Panc1 (cell line): ENCODE measurements at regions not wholly inside any gene's neighbourhood (a gene's known extent, or its start where the extent isn't known, plus 50 kb on each side); places are given as distances from the start of the nearest gene placed in this dataset.

Experiments used
- ATAC-seq: fragments of 200-7000 bp; cut with Tn5 transposase; 2 replicates; pipeline ENCODE4 v1.9.1; 2020; ENCODE audit warnings: mild to moderate bottlenecking, moderate library complexity
- BruUV-seq: library from RNA; stranded (reverse); fragments of 400-500 nt; replicated peaks from 2 replicates; lab custom pipeline; 2021; lab: Mats Ljungman, UMichigan
- CTCF ChIA-PET: fragments of 300-600 bp; sonication (Branson Sonifier 250); formaldehyde crosslinking; loops from one replicate; lab custom pipeline; 2022; ENCODE audit warnings: antibody characterized with exemption; lab: Charles Lee
- POLR2A ChIA-PET: fragments of 300-600 bp; sonication (Branson Sonifier 250); formaldehyde crosslinking; loops from one replicate; lab custom pipeline; 2022; ENCODE audit warnings: antibody characterized with exemption; lab: Charles Lee
- DNase-seq: peaks from one replicate; pipeline ENCODE4 v3.0.0-alpha.2; 2010; ENCODE audit warnings: low read depth, low spot score
- H3K27ac ChIP-seq: 2 replicates; pipeline ENCODE4 v1.5.1; 2011; ENCODE audit warnings: mild to moderate bottlenecking, low read length, inconsistent platforms
- H3K27me3 ChIP-seq: fragments of 200-500 bp; sonication (Bioruptor generic); 2 replicates; pipeline ENCODE4 v1.6.0; 2014; ENCODE audit warnings: low read length, inconsistent platforms; ENCODE audit not compliant: control insufficient read depth, insufficient read depth
- H3K36me3 ChIP-seq: fragments of 200-500 bp; sonication (Bioruptor generic); 2 replicates; pipeline ENCODE4 v1.5.1; 2014; ENCODE audit warnings: inconsistent platforms, mild to moderate bottlenecking, low read length, moderate library complexity; ENCODE audit not compliant: control insufficient read depth, insufficient read depth
- H3K4me1 ChIP-seq: 2 replicates; pipeline ENCODE4 v1.5.1; 2011; ENCODE audit warnings: inconsistent platforms, mild to moderate bottlenecking, low read length, moderate library complexity; ENCODE audit not compliant: control insufficient read depth, insufficient read depth
- H3K4me3 ChIP-seq, 2 experiments: 2 replicates each; pipeline ENCODE4 v1.5.1; 2011 to 2012; ENCODE audit warnings: low read depth in 2 of 2, low read length in 2 of 2, mild to moderate bottlenecking in 2 of 2, inconsistent platforms in 1 of 2, moderate library complexity in 1 of 2
- H3K9me3 ChIP-seq: fragments of 200-500 bp; sonication (Bioruptor generic); 2 replicates; pipeline ENCODE4 v1.5.1; 2014; ENCODE audit warnings: low read depth, mild to moderate bottlenecking, inconsistent platforms, low read length, moderate library complexity; ENCODE audit not compliant: control insufficient read depth, insufficient read depth
- POLR2AphosphoS5 ChIP-seq: IDR thresholded peaks from 2 replicates; pipeline ENCODE4 v1.6.1; 2012; ENCODE audit warnings: mild to moderate bottlenecking, low read depth, low read length, moderate library complexity
- SIN3A ChIP-seq: IDR thresholded peaks from 2 replicates; pipeline ENCODE4 v1.6.1; 2012; ENCODE audit warnings: low read depth, mild to moderate bottlenecking, low read length, moderate library complexity, borderline replicate concordance; ENCODE audit not compliant: insufficient read depth
- TCF7L2 ChIP-seq: IDR thresholded peaks from 2 replicates; pipeline ENCODE4 v1.6.1; 2011; ENCODE audit warnings: mild to moderate bottlenecking, low read depth, low read length, inconsistent platforms
- in situ Hi-C: cut with HindIII; loops from 2 replicates; pipeline ENCODE4 v1.10.0; 2016; ENCODE audit warnings: low sequenced_read_pairs, low pct_unique_long_range_greater_than_20kb
- intact Hi-C: fragments of 100-400 bp; cut with micrococcal nuclease; formaldehyde crosslinking; loops from one replicate; pipeline ENCODE4 v1.10.0; 2022; ENCODE audit not compliant: unreplicated experiment
- TF ChIP-seq, protein P1 (sequence below): fragments of 450-650 bp; IDR thresholded peaks from 2 replicates; pipeline ENCODE4 v1.5.1; 2017; ENCODE audit warnings: mild to moderate bottlenecking
- TF ChIP-seq, protein P2 (sequence below), 2 experiments: IDR thresholded peaks; 2 replicates each; pipeline ENCODE4 v1.6.1; 2011 to 2012; ENCODE audit warnings: low read depth in 2 of 2, control low read depth in 1 of 2, low read length in 1 of 2, mild to moderate bottlenecking in 1 of 2, moderate library complexity in 1 of 2; ENCODE audit not compliant: insufficient read depth in 1 of 2

DNA sequence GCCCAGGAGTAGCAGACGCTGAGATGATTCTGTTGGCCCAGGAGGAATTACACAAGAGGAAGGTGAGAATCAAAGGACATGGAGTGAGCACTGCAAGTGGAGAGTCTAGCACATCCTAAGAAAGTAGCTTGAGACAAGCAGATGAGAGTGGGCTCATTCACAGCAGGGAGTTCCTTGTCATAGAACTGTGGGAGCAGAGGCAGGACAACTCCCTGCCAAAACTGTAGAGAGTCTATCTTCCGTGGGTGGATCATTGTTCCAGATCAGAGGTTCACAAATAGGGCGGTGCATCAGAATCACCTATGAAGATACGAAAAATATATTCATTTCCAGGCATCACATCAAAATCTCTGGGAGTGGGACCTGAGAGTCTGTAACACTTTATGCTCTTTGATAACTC is 288.9 kb upstream of the C16orf82 start:
- no TSS peak for BruUV-seq
- CTCF ChIA-PET = no interaction called here
- POLR2A ChIA-PET = no interaction called here
- Histone ChIP-seq H3K27ac (no peak overlapping the region), H3K27me3 (peaks cover 5% of the 10 kb centered on the region; the same call in 1 of the 2 replicates), H3K4me3 (no peak overlapping the region), H3K4me1 (no peaks in the 10 kb centered on the region), H3K36me3 (no peaks in the 10 kb centered on the region), H3K9me3 (no peaks in the 10 kb centered on the region)
- DNase-seq = no peak
- intact Hi-C loops (no loop called here), in situ Hi-C loops (no loop called here)
- no peak for ATAC-seq
- no peak for TF ChIP-seq TCF7L2
- TF ChIP-seq, protein P1, sequence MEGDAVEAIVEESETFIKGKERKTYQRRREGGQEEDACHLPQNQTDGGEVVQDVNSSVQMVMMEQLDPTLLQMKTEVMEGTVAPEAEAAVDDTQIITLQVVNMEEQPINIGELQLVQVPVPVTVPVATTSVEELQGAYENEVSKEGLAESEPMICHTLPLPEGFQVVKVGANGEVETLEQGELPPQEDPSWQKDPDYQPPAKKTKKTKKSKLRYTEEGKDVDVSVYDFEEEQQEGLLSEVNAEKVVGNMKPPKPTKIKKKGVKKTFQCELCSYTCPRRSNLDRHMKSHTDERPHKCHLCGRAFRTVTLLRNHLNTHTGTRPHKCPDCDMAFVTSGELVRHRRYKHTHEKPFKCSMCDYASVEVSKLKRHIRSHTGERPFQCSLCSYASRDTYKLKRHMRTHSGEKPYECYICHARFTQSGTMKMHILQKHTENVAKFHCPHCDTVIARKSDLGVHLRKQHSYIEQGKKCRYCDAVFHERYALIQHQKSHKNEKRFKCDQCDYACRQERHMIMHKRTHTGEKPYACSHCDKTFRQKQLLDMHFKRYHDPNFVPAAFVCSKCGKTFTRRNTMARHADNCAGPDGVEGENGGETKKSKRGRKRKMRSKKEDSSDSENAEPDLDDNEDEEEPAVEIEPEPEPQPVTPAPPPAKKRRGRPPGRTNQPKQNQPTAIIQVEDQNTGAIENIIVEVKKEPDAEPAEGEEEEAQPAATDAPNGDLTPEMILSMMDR = no peak
- TF ChIP-seq SIN3A = no peak
- no peak for TF ChIP-seq POLR2AphosphoS5
- TF ChIP-seq, protein P2, sequence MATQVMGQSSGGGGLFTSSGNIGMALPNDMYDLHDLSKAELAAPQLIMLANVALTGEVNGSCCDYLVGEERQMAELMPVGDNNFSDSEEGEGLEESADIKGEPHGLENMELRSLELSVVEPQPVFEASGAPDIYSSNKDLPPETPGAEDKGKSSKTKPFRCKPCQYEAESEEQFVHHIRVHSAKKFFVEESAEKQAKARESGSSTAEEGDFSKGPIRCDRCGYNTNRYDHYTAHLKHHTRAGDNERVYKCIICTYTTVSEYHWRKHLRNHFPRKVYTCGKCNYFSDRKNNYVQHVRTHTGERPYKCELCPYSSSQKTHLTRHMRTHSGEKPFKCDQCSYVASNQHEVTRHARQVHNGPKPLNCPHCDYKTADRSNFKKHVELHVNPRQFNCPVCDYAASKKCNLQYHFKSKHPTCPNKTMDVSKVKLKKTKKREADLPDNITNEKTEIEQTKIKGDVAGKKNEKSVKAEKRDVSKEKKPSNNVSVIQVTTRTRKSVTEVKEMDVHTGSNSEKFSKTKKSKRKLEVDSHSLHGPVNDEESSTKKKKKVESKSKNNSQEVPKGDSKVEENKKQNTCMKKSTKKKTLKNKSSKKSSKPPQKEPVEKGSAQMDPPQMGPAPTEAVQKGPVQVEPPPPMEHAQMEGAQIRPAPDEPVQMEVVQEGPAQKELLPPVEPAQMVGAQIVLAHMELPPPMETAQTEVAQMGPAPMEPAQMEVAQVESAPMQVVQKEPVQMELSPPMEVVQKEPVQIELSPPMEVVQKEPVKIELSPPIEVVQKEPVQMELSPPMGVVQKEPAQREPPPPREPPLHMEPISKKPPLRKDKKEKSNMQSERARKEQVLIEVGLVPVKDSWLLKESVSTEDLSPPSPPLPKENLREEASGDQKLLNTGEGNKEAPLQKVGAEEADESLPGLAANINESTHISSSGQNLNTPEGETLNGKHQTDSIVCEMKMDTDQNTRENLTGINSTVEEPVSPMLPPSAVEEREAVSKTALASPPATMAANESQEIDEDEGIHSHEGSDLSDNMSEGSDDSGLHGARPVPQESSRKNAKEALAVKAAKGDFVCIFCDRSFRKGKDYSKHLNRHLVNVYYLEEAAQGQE (IDR thresholded peaks at IDR 0.05; ENCODE audit: insufficient read depth in 1 of 2, low read depth in 2 of 2, low read length in 1 of 2) = no peak

DNA sequence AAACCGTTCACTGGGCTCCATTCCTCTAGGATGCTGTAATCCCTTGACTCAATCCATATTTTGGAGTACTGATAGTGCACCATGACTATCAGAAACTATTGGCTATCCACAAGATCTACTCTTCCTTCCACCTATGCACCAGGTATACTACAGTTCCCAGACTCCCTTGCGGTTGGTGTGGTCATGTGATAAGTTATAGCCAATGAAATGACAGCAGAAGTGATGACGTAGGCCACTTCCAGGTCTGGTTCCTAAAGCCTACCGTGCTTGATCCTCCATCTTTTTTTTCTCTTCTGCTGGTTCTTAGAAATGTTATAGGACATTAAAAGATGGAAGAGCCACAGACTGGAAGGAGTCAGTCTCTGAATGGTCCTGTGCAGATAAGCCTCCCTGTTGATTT is 278.8 kb upstream of the C16orf82 start:
- intact Hi-C loops = no loop called here
- ChIA-PET CTCF (no interaction called here), POLR2A (no interaction called here)
- Histone ChIP-seq H3K4me1 (no peaks in the 10 kb centered on the region), H3K4me3 (no peak overlapping the region), H3K9me3 (no peaks in the 10 kb centered on the region), H3K36me3 (no peaks in the 10 kb centered on the region), H3K27me3 (peaks cover 2% of the 10 kb centered on the region), H3K27ac (no peak overlapping the region)
- in situ Hi-C loops = no loop called here
- ATAC-seq (no peak), DNase-seq (no peak)
- BruUV-seq = no TSS peak
- TF ChIP-seq, protein P2 (IDR thresholded peaks at IDR 0.05; ENCODE audit: insufficient read depth in 1 of 2, low read depth in 2 of 2, low read length in 1 of 2) = no peak
- TF ChIP-seq POLR2AphosphoS5 = no peak
- no peak for TF ChIP-seq SIN3A
- TF ChIP-seq, protein P1 = no peak
- TF ChIP-seq TCF7L2 = no peak
